Aorta (tissue), 5 donors: ENCODE measurements at regions not wholly inside any gene's neighbourhood (a gene's known extent, or its start where the extent isn't known, plus 50 kb on each side); places are given as distances from the start of the nearest gene placed in this dataset.
A peak's percentile ranks its signal among the peaks of the same experiment; 100 is the strongest.

Experiments used
- ATAC-seq: fragments of 200-7000 bp; cut with Tn5 transposase; one replicate; pipeline ENCODE4 v1.9.1; 2022; ENCODE audit warnings: moderate library complexity; ENCODE audit not compliant: low FRiP score
- DNase-seq, 2 donors: peaks; one replicate each; pipeline ENCODE4 v3.0.0-alpha.2; 2020
- H3K27ac ChIP-seq, 2 donors: one replicate each; pipeline ENCODE4 v1.5.1; 2013; ENCODE audit warnings: low read length in 2 of 2, mild to moderate bottlenecking in 2 of 2, moderate library complexity in 2 of 2, control low read depth in 1 of 2, inconsistent platforms in 1 of 2, low read depth in 1 of 2
- H3K27me3 ChIP-seq, 2 donors: one replicate each; pipeline ENCODE4 v1.6.1; 2013; ENCODE audit warnings: control low read depth in 1 of 2, low read length in 1 of 2, mild to moderate bottlenecking in 1 of 2, moderate library complexity in 1 of 2; ENCODE audit not compliant: insufficient read depth in 2 of 2, control insufficient read depth in 1 of 2
- H3K36me3 ChIP-seq, 2 donors: one replicate each; pipeline ENCODE4 v1.6.1; 2013; ENCODE audit warnings: control low read depth in 1 of 2, low read length in 1 of 2, mild to moderate bottlenecking in 1 of 2; ENCODE audit not compliant: insufficient read depth in 2 of 2, control insufficient read depth in 1 of 2
- H3K4me1 ChIP-seq, 2 donors: one replicate each; pipeline ENCODE4 v1.6.1; 2013; ENCODE audit warnings: low read length in 2 of 2, control low read depth in 1 of 2, mild to moderate bottlenecking in 1 of 2, moderate library complexity in 1 of 2; ENCODE audit not compliant: insufficient read depth in 2 of 2, control insufficient read depth in 1 of 2
- H3K4me3 ChIP-seq, 2 donors: one replicate each; pipeline ENCODE4 v1.5.1; 2013; ENCODE audit warnings: low read length in 2 of 2, control low read depth in 1 of 2, mild to moderate bottlenecking in 1 of 2
- H3K9me3 ChIP-seq: one replicate; pipeline ENCODE4 v1.6.1; 2013; ENCODE audit warnings: mild to moderate bottlenecking, low read length; ENCODE audit not compliant: control insufficient read depth
- WGBS, 2 donors: extraction: QIAGEN DNeasy Blood & Tissue Kit; methylation state at CpG; one replicate each; pipeline ENCODE4 v1.1.7; 2013; 5-methylcytosine and 5-hydroxymethylcytosine counted together
- intact Hi-C, 2 donors: fragments of 100-400 bp; cut with DNase I; formaldehyde crosslinking; loops; one replicate each; pipeline versions ENCODE4 v1.14.2 to v1.15.0; 2022
- donor health status: healthy with polysubstance abuse.
- donor health status: Bipolar disorder and iron deficiency.
- donor health status: DM: no; HTN: no; CAD: no.
- donor health status: DM: no; HTN: no; CAD: no.
- donor health status: DM: yes; HTN: yes; CAD: no.

DNA sequence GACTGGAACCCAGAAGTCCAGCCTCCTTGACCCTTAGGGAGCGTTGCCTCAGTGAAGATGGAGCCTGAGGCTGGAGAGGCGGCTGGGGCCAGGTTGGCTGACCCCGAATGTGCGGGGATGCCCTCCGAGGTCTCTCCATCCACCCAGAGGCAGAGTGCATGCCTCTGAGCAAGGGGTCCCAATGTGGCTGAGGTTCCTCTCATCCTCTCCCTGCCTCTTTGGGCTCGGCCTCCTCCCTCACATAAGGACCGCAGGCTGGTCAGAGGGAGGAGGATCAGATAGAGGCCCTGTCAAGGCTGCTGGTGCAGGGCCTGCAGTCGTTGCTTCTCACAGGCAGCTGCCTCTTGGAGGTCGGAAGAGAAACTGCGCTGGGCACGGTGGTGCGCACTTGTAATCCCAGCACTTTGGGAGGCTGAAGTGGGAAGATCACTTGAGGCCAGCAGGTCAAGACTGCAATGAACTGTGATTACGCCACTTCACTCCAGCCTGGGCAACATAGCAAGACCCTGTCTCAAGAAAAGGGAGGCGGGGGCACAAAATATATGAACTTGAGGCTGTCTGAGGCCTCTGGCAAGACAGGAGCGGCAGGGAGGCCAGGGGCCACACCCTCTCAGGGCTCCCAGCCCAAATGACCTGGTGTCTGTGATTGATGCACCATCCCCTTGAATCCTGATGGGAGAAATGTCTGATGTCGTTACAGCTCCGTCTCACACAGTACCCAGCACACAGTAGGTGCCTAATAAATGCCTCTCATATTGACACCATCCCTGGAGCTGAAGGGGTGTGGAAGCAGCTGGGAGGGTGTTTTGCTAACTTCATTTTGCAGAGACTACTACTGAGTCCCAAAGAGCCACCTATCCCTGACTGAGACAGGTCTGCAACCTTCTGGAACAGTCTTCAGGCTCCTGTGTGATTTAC lies 220.1 kb upstream of the GSE1 start:
- no peak for DNase-seq
- Histone ChIP-seq H3K9me3 (no peaks in the 10 kb centered on the region), H3K36me3 (no peaks in the 10 kb centered on the region), H3K27ac (no peak overlapping the region), H3K4me1 (no peaks in the 10 kb centered on the region), H3K4me3 (no peak overlapping the region), H3K27me3 (no peaks in the 10 kb centered on the region)
- ATAC-seq = no peak
- intact Hi-C loops = no loop called here
- 95 to 97% methylated on average over 17 of the region's 17 CpGs for WGBS, 2 donors

DNA sequence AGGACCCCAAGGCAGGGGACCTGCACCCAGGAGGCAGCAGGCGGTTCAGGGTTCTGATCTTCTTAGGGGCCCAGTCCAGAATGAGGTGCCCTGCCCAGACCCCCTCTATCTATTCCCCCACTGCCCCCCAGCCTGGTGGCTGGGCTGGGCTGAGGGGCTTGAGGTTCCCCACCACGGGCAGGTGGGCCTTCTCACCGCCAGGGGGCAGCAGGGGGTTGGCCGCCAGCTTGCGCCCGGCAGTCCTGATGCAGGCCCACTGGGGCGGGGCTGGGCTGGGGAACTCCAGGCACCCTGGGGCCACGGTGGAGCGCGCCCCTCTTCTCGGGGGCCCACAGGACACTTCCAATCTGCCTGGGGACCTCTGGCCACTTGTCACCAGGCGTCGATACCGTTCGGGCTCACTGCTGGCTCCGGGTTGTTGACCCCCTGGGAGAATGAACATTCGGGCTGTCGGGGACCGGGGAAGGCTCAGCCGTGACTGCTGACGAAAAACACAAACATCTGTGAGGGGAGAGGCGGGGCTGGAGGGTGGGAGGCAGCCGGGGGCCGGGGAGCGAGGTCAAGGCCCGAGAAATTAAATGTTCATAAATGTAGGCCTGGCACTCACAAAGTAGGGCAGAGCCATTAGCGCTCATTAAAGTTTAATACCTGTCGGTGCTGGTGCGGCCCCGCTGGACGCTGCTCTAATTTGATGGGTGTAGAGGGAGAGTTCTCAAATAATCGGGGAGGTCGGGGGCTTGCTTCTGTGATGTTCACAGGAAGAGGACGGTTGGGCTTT lies 219.3 kb upstream of the GSE1 start:
- peak; percentile 65 to 88 for DNase-seq
- Histone ChIP-seq H3K4me3 (no peak overlapping the region), H3K27ac (no peak overlapping the region), H3K9me3 (no peaks in the 10 kb centered on the region), H3K27me3 (no peaks in the 10 kb centered on the region), H3K4me1 (no peaks in the 10 kb centered on the region), H3K36me3 (no peaks in the 10 kb centered on the region)
- ATAC-seq = no peak
- WGBS, 2 donors = 82 to 84% methylated on average over 34 of the region's 34 CpGs
- intact Hi-C loops = loop anchor here in 1 of 2 donors (2.0 kb wide), 2 partner anchors 19 to 71 kb away; no protein-coding TSS in a partner anchor

DNA sequence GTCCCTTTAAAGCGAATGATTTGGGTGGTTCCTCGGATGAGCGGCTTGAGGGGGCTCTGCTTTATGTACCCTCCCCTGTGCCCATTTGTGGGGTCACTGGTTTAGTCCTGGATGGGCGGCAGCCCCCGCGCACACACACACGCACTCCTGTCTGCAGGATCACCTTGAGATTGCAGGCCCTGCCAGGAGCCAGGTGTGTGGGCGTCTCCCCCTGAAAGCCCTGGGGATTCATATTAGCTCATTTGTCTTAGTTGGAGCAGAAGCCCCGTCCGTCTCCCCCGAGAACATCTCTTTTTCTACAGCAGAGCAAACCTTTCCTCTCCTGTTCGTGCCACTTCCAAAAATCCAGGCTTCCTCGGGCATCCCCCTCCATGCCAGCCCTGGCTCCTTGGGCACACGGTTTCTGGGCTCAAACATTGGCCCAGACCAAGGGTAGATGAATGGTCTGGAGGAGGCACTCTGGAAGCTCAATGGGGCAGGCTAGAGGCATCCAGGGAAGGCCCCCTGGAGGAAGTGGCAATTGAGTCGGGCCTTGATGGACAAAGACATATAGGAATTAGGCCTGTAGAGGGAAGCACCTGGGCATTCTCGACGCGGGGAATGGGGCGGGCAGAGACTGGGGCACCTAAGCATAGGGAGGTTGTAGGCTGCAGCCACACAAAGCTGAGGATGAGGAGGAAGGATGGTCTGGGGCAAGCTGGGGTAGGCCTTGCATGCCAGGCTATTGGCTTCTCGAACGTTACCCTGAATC lies 218.5 kb upstream of the GSE1 start:
- H3K4me3 ChIP-seq = no peak overlapping the region
- no peaks in the 10 kb centered on the region for H3K36me3 ChIP-seq
- no peaks in the 10 kb centered on the region for H3K9me3 ChIP-seq
- WGBS, 2 donors = 85 to 90% methylated on average over 21 of the region's 21 CpGs
- intact Hi-C loops = loop anchor here in 1 of 2 donors (1.0 to 2.0 kb wide), 3 partner anchors 20 to 72 kb away; no protein-coding TSS in a partner anchor
- DNase-seq = no peak
- no peaks in the 10 kb centered on the region for H3K4me1 ChIP-seq
- no peak for ATAC-seq
- peak overlapping the region in 1 of 2 donors; percentile 56 for H3K27ac ChIP-seq
- H3K27me3 ChIP-seq = no peaks in the 10 kb centered on the region

DNA sequence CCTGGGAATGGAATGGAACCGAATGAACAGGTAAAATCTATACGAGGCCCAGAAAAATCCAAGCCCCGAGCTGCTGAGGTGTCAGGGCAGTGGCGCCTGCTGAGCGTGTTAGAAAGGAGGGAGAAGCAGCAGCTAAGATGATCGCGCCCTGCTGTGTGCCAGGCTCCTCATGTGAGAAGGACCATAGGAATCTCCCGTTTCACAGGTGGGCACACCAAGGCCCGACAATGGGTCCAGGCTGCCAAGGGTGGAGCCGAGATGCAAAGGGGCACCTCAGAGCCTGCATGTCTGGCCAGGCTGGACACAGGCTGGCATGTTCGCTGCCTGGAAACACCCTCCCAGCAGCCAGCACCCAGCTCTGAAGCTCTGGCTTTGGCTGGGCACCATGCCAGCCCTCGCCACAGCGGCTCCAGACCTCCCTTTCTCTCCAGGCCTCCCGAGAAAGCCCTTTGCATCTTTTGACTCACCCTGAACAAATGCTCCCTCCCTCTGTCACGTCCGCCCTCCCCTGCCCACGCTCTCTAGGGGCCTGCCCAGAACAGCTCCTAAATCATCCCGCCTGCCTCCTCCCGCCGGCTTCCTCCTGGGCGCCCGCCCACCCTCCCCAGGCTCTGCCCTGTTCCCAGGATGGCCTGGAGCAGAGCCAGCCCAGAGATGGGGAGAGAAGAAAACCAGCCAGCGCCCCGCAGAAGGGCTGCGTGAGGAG lies 217.8 kb upstream of the GSE1 start:
- DNase-seq (peak; percentile 95 to 96), ATAC-seq (peak; percentile 87)
- intact Hi-C loops = loop anchor here in 1 of 2 donors (1.0 to 2.0 kb wide), 3 partner anchors 21 to 73 kb away; no protein-coding TSS in a partner anchor
- 17 to 20% methylated on average over 23 to 25 of the region's 25 CpGs for WGBS, 2 donors
- no peaks in the 10 kb centered on the region for H3K4me1 ChIP-seq
- H3K36me3 ChIP-seq = no peaks in the 10 kb centered on the region
- no peak overlapping the region for H3K4me3 ChIP-seq
- H3K9me3 ChIP-seq = no peaks in the 10 kb centered on the region
- H3K27me3 ChIP-seq = no peaks in the 10 kb centered on the region
- H3K27ac ChIP-seq = peak overlapping the region in 1 of 2 donors; percentile 70

DNA sequence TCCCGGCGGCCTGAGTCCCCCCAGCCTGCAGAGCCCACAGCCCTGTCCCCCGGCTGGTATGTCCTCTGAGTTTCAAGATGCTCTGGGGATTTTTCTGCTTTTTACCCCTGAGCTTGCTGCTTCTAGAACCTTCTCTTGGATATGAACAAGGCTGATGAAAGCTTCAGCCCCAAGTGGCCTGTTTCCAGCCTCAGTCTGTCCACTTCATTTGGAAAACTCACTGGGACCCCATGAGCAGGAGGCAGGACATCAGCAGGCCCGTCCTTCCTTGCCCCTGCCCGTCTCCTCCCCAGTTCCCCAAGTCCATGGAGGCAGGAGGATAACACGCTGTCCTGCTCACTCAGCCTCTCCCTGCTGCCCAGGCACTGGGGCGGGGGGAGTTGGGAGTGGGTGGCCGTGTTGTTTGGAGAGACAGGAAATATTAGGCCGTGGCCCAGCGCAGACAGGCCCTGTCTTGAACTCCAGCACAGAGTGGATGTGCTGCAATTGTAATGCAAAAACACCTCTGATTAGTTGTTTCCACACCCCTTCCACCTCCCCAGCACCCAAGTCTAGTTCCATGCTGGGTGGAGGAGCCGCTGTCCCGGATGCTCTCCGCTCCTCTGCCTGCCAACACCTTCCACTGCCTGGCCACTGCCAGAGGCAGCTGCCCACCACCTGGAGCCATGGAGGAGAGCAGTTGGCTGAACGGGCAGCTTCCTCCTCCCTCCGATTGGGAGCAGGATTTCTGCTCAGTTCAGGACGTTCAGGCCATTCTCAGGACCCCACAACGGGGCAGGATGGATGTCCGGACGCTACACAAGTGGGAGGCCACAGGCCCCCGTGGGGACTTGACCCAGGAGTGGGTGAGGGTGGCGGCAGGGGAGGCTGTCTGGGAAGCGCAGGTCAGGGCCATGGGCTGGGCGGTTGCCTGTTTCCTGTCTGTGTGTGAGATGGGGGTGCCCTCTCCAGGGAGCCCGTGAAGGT lies 216.9 kb upstream of the GSE1 start:
- peak; percentile 24 for ATAC-seq
- peak overlapping the region in 1 of 2 donors; percentile 70 for H3K27ac ChIP-seq
- no peaks in the 10 kb centered on the region for H3K4me1 ChIP-seq
- 52 to 56% methylated on average over 24 of the region's 24 CpGs for WGBS, 2 donors
- no peaks in the 10 kb centered on the region for H3K9me3 ChIP-seq
- no peak overlapping the region for H3K4me3 ChIP-seq
- DNase-seq = peak; percentile 50 to 77
- H3K27me3 ChIP-seq = no peaks in the 10 kb centered on the region
- intact Hi-C loops = loop anchor here in 1 of 2 donors (1.0 to 2.0 kb wide), 3 partner anchors 21 to 73 kb away; no protein-coding TSS in a partner anchor
- no peaks in the 10 kb centered on the region for H3K36me3 ChIP-seq

DNA sequence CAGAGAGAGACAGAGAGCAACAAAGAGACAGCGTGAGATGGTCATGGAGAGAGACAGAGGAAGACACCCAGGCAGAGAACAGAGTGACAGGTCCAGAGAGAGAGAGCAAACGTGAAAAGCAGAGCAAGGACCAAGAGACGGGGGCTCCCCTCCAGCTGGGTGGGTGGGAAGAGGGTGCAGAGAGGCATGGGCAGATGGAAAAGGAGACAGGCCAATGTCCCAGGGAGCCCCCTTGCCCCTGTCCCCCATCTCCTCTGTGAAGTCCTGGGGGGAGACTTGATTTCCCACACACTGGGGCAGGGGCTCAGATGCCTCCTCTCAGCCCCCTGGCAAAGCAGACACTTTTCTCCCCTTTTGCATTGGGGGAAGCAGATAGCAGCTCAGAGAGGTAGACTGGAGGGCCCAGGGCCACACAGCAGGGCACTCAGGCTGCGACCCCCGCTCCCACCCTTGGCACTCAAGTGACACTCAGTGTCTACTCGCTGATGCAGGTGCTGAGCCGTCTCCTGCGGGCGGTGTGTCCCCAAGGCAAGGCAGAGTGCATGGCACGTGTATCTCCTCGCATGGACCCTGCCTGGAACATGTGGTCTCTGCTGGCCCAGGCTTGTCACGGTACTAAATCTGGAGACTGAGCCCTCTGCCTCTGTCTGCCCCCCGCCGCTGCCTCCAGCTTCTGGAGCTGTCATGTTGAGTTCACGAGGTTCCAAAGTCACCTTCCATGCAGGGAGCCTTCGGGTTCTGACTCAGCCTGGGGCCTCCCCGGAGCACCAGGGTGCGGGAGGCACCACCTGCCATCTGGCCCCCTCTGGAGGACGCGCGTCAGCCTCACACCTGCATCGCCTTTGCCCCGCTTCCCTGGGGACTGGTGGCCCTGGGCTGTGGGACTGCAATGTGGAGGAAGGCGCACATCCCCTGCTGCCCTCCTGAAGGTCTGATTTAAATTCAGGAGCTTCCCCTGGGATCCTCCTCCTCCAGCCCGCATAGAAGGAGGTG lies 215.9 kb upstream of the GSE1 start:
- no peak overlapping the region for H3K27ac ChIP-seq
- no peaks in the 10 kb centered on the region for H3K36me3 ChIP-seq
- no peaks in the 10 kb centered on the region for H3K9me3 ChIP-seq
- intact Hi-C loops = no loop called here
- 91 to 92% methylated on average over 25 of the region's 25 CpGs for WGBS, 2 donors
- no peaks in the 10 kb centered on the region for H3K27me3 ChIP-seq
- ATAC-seq = no peak
- H3K4me1 ChIP-seq = no peaks in the 10 kb centered on the region
- DNase-seq = peak; percentile 38 to 74
- no peak overlapping the region for H3K4me3 ChIP-seq
